Esophagus squamous epithelium (tissue), 4 donors: ENCODE measurements at regions not wholly inside any gene's neighbourhood (a gene's known extent, or its start where the extent isn't known, plus 50 kb on each side); places are given as distances from the start of the nearest gene placed in this dataset.

Source experiments
- POLR2A ChIP-seq, 4 donors: fragments of 450-650 bp; IDR thresholded peaks; one replicate each; pipeline ENCODE4 v1.6.1; 2017; ENCODE audit warnings: antibody characterized with exemption in 4 of 4, mild to moderate bottlenecking in 4 of 4, moderate library complexity in 3 of 4
- TF ChIP-seq, protein P1 (sequence below), 6 experiments: fragments of 450-650 bp in 4 of 6; fragments of 200-600 bp in 2 of 6; sonication (generic) in 2 of 6; IDR thresholded peaks; one replicate each; pipeline ENCODE4 v1.5.1; 2016 to 2019; ENCODE audit warnings: antibody characterized with exemption in 6 of 6, mild to moderate bottlenecking in 4 of 6, moderate library complexity in 4 of 6

DNA sequence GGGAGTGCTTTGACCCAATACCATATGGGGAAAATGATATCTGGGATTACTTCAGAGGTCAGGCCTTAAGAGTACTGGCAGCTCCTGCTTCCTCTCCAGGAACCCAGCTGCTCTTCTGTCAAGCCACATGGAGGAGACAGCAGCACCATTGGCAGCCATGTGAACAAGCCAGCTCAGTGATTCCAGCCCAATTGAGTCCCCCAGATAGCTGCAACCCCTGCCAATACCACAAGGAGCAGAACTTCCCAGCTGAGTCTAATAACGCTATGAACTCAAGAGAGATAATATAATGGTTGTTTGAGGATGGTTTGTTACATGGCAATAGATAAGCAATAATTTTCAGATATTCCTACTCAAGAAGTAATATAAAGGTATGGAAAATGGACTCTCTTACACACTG is 126.8 kb upstream of the CPNE4 start:
- TF ChIP-seq, protein P1, sequence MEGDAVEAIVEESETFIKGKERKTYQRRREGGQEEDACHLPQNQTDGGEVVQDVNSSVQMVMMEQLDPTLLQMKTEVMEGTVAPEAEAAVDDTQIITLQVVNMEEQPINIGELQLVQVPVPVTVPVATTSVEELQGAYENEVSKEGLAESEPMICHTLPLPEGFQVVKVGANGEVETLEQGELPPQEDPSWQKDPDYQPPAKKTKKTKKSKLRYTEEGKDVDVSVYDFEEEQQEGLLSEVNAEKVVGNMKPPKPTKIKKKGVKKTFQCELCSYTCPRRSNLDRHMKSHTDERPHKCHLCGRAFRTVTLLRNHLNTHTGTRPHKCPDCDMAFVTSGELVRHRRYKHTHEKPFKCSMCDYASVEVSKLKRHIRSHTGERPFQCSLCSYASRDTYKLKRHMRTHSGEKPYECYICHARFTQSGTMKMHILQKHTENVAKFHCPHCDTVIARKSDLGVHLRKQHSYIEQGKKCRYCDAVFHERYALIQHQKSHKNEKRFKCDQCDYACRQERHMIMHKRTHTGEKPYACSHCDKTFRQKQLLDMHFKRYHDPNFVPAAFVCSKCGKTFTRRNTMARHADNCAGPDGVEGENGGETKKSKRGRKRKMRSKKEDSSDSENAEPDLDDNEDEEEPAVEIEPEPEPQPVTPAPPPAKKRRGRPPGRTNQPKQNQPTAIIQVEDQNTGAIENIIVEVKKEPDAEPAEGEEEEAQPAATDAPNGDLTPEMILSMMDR (IDR thresholded peaks at IDR 0.05): no peak
- TF ChIP-seq POLR2A (IDR thresholded peaks at IDR 0.05): no peak
